ENCODE measurements at regions not wholly inside any gene's neighbourhood (a gene's known extent, or its start where the extent isn't known, plus 50 kb on each side); places are given as distances from the start of the nearest gene placed in this dataset.

DNA sequence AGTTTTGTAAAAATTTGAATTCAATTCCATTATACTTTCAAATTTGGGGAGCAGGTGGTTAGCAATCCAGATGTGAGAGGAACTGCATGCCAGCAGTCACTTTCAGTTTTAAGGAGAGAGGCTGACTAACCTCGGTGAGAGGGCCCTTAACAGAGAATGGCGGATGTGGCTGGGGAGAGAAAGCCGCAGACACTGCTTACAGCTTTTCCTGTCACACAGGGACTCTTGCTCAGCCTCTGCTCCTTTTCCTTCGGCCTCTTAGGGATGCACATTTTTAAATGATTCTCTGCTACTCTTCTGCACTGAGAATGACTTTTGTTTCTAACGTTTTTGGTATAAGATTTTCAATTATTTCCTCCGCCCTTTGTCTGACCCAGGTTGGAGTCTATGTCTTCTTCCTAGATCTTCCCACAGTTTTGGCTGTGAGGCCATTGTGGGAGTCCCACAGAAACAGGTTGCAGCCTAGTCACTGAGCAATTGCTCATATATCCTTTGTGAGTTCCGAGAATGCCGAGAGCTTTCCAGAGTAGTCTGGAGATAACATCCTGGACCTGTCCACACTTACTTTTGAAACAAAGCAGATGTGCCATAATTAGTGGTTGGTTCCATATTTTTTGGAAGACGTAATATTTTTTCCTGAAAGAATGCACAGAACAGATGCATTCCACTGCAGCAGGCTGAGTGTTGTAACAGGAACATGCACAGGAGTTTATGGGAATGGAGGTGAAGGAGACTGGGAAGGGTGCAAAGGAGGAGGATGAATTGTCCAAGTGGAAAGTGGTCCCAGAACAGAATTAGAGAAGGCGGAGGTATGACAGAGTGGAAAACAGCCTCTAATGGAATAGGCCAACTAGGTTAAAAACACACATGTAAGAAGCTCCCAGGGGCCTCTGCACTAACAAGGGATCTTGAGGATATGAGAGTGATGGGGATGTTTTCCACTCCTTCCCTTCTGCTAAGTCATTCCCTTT lies 168.0 kb upstream of the ZNF32 start:
- DNase-seq (ENCODE audit: low spot score), result no peak

DNA sequence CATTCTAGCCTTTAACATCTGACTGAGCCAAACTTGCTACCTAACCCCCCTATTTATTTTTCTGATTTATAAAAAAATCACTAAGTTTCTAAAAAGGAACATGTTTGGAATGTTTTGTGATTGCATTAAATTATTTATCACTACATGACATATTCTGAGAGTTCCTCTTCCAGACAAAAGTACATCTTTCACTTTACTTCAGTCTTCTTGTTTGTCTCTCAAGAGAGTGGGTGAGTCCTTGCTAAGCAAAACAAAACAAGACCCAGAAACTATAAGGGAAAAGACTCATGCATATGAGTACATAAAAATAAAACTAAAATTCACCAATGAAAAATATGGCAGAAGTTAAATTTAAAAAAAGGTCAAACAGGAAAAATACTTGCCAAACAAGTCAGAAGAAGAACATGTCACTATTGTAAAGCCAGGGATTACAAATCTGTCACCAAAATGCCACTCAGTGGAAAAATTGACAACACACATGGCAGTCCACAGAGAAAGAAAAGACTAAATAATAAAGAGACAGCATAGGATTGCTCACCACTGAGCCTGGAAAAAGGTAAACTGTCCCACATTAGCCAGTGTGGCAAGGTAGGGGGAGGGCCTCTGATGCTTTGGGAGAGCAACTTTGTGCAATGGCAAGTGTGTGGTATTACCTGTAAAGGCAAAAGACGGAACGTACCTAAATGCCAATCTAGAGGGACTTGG lies 166.7 kb upstream of the ZNF32 start:
- no peak for DNase-seq (ENCODE audit: low spot score)

DNA sequence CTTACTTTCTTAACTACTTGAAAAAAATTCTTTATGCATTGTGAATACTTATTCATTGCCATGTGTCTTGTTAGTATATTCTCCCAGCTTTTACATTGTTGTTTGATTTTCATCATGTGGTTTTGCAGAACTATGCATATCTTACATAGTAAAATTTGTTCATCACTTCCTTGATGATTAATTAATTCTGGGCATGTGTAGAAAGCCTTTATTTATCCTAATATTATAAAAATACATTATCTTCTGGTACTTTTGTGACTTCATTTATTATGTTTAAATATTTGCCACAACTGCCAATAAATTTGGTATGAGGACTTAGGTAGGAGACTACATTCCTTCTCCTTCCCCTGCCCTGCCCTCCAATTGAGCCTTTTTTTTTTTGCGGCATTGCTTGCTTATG lies 166.0 kb upstream of the ZNF32 start:
- no peak for DNase-seq (ENCODE audit: low spot score)

DNA sequence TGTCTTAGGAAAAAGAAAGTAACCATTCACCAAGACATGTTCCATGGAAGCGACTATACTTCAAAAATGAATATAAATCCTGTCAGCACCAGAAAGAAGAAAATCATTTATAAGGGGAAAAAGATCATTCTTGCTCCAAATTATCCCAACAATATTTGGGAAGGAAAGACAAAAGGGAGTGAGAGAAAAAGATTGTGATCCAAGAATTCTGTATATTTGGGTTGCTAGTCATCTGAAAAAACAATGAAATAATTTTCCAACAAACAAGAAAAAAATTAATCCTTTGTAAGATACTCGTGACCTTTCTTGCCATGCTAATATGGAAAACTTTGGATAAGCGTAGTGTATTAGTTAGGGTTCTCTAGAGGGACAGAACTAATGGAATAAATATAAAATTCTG lies 163.2 kb upstream of the ZNF32 start:
- DNase-seq (ENCODE audit: low spot score), result no peak

DNA sequence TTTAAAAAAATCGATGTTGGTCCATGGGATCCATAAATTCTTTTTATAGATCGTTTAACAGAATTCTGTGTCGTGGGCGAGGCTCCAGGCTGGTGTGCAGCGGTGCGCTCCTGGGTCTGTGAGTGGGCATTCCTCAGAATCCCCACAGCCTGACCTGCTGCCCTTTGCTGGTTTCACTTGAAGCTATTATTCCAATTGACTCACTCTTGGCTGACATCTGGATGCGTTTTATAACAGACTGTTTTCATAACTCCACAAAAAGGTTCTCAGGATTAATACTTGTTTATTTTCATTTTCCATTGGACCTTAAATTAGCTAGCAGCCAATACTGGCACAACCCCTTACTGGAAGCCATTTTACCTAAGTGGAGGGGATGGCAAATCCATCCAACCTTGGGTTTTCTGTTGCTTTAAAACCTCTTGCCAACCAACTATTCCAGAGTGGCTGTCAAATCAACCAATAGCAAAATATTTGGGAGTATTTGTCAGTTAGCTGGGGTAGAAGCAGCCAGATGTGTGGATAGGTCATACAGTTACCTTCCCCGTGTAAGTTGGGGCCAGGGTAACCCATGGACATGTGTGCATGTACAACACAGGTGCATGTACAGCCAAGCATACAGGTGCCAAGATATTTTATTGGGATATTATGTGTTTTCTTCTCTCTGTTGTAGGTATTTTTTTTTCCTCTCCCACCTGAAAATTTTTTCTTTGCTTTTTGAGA lies 160.7 kb upstream of the ZNF32 start:
- DNase-seq (ENCODE audit: low spot score), result no peak

DNA sequence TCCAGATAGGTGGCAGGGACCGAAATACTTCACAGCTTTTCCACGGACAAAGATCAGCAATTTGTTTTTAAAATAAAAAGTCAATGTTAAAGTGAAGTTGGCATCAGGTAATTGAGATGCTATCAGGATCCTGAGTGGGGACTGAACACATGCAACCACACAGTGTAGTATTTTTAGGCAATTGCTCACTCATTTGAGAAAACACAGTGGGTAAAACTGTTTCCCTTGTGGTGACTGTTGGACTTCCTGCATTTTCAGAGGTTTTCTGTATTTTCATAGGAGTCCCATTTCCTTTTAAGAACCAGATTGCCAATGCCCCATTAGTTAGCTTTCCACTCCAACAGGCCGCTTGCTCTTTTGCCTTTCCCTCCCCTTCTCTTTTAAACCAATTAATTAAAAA lies 159.5 kb upstream of the ZNF32 start:
- no peak for DNase-seq (ENCODE audit: low spot score)

DNA sequence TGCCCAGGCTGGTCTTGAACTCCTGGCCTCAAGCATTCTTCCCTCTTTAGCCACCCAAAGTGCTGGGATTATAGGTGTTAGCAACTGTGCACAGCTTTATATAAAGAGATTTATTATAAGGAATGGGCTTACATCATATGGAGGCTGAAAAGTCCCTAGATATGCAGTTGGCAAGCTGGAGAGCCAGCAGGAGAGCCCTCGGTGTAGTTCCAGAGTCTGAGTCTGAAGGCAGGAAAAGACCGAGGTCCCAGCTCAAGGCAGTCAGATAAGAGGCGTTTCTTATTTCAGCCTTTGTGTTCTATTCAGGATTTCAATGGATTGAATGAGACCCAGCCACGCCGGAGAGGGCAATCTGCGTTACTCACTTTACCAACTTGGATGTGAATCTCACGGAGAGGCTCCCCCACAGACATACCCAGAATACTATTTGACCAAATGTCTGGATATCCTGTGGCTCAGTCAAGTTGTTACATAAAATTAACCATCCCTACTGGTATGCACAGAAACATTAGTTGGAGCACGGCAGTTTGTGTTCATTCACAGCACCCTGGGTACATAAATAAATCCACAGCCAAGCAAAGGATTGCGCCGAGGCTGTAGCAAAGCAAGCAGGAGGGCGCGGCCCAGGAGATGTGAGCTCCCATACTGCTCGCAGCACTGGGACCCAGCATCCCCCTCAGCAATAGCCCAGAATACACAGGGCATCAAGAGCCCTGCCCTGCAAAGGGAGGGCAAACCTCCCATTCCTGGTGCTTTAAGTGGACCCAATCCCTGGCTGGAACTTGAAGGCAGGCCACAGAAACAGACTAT lies 158.4 kb upstream of the ZNF32 start:
- DNase-seq (ENCODE audit: low spot score), result no peak

DNA sequence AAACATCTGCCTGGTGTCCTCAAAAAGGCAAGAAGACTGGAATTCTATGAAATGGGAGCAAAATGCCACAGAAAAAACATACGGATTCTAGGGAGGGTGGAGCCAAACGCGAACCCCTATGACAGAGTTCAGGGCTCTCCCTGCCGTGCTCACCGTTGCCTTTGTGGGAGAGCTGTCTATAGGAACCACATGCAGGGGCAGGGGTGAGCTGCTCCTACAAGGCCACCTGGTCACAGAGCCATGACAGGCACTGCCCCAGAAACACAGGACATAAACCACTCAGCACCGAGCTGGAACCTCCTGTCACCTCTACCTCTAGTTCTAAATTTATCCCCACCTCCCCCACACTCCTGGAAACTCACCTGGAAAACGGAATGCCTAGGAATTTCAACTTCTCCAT lies 155.1 kb upstream of the ZNF32 start:
- DNase-seq (ENCODE audit: low spot score), result no peak

DNA sequence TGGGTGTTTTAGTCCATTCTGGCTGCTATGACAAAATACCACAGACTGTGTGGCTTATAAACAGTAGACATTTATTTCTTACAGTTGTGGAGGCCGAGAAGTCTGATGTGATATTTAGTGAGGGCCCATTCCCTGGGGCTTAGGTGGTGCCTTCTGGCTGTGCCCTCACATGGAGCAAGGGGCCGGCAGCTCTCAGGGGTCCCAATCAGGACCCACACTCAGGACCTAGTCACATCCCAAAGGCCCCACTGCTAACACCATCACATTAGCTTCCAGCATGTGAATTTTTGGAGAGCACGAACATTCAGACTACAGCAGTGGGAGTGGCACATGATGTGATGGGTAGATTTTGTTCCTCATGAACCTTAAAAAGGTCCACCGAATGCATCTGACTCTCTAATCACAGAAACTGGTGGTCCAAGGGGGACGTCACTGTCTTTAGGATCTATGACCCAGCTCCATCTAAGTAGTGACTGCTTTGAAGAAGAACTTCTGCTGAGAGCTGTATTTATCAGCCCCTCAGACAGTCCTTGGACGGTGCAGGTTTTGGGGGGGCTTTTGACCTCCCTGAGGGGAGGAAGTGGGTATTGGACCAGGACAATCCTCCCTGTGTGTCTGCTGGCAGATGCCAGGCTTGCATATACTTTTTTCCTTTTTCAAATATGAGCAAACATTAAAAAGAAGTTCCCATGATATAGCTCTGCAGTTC lies 154.5 kb upstream of the ZNF32 start:
- no peak for DNase-seq (ENCODE audit: low spot score)

DNA sequence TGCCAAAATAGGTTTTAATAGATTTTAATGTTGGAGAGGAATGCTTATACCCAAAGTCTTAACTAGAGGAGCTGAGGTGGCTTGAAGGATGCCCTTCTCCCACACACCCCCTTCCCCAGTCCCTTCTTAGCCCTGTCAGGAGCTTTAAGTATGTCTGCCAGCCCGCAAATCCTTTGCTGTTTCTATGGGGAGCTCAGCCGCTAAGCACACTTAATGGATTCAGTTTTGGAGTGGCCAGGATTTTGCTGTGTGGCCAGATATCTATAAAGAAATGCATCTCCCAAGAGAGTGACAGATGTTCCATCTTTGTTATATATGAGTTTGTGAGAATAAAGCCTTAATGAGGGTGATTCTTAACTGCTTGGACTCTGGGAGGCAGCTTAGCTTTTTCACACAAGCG lies 152.9 kb upstream of the ZNF32 start:
- no peak for DNase-seq (ENCODE audit: low spot score)

DNA sequence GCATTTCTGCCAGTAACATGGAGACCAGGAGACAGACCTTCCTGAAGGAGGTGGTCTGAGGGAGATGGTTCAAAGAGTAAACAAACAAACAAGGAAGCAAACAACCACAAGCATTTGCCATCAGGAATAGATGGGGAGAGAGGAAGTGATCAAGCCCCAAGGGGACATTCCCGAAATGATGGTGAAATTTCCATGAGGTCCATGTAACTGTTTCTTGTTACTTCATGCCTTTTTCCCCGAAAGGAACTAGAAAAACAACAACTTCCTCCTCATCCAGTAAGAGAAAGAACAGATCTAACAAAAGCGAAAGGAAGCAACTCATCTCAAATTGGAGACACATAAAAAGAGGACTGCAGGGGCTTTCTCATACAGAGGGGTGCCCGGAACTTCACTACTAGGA lies 152.5 kb upstream of the ZNF32 start:
- no peak for DNase-seq (ENCODE audit: low spot score)

DNA sequence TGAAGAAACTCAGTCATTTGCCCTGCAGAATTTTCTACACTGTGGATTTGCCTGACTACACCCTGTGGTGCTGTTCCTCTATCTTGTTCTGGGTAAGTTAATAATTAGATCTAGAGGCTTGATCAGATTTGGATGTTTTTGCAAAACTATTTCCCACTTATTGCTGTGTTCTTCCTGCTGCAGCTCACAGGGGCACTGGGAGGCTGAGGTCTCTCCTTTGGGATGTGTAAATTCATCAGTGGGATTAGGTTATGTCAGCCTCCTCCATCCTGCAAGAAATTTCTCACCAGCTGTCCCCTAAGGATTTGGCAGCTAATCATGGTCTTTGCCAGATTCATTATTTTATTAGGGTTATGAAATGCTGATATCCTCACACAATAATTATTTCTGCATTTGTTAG lies 148.1 kb upstream of the ZNF32 start:
- no peak for DNase-seq (ENCODE audit: low spot score)

DNA sequence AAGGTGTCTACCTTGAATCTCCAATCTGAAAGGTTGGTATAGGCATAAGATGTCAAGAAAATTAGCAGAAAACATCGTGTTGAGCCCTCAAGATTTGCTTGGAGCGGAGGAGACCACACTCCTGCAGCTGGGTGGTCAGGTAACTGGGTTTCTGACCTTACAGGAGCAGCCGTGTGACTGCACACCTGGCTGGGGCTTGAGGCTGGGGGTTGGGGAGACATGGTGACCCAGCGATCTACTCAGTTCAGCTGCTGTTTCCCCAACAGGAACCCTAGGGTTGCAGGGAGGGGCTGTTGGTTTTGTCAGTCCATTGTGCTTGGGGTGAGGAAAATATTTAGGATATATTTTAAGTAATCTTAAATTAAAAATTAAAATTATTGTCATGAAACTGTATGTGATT lies 147.0 kb upstream of the ZNF32 start:
- DNase-seq (ENCODE audit: low spot score), result no peak

DNA sequence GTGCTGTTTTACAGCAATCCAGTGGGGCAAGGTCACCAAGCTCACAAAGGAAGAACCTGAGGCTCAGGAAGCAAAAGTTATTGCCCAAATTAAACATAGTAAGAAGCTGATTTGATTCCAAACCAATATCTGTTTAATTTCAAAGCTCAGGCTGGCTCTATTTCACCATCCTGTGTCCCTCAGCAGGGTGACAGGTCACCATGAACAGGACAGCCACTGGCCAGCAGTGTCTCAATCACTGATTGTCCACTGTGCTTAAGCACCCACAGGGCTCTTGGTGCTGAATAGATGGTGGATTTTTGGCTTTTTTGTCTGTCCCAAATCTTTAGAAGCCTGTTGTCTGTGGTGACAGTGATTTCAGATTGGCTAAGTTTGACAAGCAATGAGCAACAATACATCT lies 146.4 kb upstream of the ZNF32 start:
- no peak for DNase-seq (ENCODE audit: low spot score)

DNA sequence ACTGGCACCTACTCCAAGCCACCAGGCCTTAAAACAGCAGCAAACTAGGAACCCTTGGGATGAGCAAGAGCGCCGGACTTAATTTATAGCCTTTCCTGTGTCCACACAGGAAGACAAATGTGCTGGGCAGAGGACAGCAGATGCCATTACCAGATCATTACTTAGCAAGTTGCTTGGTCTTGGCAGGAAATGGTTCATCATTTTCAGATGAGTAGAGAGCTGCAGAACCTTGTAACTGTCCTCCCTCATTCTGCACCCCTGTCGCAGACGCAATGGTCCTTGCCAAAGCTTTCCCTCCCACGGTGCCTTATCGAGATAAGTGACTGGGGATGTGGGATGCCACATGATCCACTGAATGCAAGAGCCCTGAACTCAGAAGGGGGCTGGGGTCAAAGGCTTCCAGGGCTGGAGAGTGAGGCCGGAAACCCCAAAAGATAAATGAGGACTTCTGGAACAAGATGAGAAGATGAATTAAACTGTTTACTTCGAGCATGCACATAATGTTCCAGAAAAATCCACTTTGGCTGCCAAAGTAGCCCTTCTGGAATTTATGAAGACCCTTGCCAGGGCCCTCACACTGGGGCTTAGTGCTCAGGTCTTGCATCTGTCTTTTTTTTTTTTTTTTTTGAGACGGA lies 145.6 kb upstream of the ZNF32 start:
- no peak for DNase-seq (ENCODE audit: low spot score)

DNA sequence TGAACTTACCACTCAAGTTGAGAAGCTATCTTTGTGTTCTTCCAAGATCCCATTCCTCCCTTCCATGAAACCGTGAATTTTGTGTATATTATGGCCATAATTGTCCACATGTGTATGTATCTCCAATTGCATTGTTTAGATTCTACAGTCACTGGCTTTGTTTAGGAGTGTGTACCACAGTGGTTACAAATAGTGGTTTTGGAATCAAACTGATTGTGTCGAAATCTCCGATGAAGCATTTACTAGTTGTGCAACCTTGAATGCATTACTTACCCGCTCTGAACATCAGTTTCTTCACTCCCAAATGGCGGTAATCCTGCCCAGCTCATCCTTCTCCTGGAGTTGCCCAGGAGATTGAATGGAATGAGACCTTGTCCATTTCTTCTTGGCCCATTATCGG lies 145.0 kb upstream of the ZNF32 start:
- no peak for DNase-seq (ENCODE audit: low spot score)

DNA sequence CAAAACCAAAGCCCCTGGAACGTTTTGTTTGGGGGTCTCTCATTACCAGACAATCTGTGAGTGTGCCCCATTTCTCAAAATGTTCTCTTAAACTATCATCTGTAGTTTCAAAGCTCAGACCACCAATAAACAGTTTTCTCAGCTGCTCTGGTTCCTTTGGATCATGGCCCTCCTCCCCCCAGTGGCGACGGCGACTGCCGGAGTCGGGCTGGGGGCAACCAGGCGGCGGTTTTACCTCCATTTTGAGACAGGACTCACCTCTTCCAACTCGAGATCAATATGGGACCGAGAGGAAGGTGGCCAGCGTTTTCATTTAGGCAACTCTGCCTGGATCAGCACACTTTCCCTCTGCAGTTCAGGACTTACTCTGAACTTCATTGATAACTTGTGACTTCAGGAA lies 141.5 kb upstream of the ZNF32 start:
- no peak for DNase-seq (ENCODE audit: low spot score)

DNA sequence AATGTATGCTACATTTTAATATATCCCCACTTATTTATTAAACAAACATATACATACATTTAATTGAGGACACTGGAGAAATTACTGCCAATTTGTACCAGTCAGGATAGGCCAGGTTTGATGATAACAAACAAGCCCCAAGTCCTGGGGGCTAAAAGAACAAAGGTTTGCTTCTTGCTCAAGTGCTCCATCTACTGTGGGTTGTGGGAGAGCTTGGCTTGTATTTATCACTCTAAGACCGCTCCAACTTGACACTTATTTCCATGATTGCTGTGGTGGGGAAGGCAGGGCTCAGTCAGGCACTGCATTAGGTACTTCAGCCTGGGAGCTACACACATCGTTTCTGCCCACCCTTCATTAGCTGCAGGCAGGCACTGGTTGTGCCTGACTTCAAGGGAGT lies 136.6 kb upstream of the ZNF32 start:
- no peak for DNase-seq (ENCODE audit: low spot score)

DNA sequence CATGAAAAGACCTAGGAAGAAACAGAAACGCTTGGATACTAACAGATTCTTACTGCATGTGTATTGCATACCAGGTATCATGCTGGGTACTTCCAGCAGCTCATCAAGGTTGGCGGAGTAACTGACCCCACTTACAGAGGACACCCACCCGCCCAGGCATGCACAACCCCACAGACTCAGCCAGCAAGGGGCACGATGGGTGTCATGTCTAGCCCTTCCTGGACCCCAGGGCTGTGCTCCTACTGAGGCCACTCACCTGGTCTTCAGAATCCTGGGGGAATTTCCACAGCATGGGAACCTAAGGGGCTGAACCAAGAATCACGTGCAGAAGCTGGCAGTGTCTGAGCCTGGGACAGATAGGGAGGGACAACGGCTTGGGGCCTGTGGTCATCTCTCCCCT lies 134.1 kb upstream of the ZNF32 start:
- DNase-seq (ENCODE audit: low spot score), result no peak

DNA sequence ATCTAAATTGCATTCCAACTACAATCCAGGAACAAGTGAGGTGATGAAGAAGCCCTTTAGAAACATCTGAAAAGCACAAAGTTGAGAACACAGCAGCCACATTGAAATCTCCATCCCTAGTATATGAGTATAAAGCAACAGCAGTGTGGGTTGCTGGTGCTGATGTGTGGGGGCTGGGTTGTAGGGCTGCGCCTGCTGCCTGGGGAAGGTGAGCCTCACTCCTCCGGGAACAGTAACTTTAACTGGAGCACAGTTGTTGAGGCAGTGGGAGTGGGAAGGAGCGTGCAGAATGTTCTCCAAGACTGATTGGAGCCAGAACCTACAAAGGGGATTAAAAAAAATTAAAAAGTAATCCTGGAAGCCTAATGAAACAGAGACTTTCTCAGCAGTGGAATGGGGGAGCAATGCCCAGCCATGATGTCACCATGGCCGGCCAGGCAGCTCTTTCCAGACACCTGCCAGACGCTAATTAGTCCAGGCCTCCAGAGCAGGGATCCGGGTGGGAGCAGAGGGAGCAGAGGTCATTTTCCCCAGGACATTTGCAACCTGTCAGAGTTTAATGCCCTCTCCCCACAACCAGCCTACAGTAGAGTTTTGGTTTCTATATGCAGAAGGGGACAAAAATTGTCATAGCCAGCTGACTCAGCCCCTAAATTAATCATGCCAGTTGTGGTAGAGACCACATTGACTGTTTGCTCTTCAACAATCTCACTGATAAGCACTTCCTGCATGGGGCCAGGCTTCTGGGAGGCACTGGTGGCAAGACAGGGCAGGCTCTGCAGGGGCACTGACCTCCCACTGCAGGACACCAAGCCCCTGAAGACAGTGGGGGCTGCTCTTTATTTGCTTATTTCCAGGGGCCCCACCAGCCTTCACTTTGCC lies 133.0 kb upstream of the ZNF32 start:
- no peak for DNase-seq (ENCODE audit: low spot score)
